GM12801 (cell line): ENCODE measurements at regions not wholly inside any gene's neighbourhood (a gene's known extent, or its start where the extent isn't known, plus 50 kb on each side); places are given as distances from the start of the nearest gene placed in this dataset.

Experiments
- TF ChIP-seq, protein P1 (sequence below): IDR thresholded peaks from one replicate; pipeline ENCODE4 v1.5.1; 2011; ENCODE audit warnings: control low read depth; ENCODE audit not compliant: insufficient read length; ENCODE audit errors: extremely low read depth

DNA sequence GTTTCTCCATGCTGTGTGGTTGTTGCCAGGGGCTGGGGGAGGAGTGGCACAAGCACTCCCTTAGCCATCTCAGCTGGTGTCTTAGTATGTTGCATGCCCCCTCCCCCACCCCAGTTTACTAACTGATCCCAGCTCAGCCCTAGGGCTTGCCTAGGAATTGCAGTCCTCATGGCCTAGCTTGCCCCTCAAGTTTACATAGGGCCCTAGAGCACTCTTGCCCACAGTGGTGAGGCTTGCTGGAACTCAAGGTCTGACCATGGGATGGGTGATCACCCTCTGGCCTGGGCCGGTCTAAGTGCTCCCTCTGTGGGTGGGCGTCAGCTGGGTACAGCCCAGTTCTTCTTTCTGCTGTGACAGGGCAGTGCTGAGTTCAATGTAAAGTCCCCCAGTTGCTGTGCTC is 156.1 kb upstream of the PIEZO2 start:
- TF ChIP-seq, protein P1, sequence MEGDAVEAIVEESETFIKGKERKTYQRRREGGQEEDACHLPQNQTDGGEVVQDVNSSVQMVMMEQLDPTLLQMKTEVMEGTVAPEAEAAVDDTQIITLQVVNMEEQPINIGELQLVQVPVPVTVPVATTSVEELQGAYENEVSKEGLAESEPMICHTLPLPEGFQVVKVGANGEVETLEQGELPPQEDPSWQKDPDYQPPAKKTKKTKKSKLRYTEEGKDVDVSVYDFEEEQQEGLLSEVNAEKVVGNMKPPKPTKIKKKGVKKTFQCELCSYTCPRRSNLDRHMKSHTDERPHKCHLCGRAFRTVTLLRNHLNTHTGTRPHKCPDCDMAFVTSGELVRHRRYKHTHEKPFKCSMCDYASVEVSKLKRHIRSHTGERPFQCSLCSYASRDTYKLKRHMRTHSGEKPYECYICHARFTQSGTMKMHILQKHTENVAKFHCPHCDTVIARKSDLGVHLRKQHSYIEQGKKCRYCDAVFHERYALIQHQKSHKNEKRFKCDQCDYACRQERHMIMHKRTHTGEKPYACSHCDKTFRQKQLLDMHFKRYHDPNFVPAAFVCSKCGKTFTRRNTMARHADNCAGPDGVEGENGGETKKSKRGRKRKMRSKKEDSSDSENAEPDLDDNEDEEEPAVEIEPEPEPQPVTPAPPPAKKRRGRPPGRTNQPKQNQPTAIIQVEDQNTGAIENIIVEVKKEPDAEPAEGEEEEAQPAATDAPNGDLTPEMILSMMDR = no peak

DNA sequence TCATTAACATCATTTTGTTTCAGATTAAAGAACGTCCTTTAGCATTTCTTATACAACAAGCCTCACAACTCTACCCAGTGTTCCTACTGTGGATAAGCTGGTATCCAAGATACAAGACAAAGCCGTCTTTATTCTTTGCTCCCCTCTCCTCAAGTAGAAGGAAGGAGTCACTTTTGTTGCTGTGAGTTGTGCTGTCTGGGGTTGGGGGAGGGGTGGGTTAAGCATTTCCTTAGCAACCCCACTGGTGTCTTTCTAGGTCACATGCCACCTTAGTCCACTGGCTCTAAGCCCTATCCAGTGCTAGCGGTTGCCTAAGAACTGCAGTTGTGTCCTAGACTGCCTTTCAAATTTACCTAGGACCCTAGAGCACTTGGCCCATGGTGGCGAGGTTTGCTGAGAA is 155.6 kb upstream of the PIEZO2 start:
- TF ChIP-seq, protein P1 = no peak

DNA sequence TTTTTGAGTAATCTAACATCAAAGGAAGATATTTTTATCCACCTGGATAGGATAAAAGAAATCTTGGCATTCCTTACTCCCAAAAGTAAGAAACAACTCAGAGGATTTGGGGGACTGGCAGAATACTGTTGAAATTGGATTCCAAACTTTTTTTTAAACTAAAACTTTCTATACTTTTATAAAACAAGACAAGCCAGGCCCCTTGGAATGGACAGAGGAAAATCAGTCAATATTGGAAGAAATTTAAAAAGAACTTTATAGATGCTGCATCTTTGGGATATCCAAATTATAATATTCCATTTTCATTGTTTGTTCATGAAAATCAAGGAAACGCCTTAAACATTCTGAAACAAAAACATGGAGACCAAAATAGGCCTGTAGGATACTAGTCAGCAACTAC is 147.6 kb upstream of the PIEZO2 start:
- TF ChIP-seq, protein P1 = no peak

DNA sequence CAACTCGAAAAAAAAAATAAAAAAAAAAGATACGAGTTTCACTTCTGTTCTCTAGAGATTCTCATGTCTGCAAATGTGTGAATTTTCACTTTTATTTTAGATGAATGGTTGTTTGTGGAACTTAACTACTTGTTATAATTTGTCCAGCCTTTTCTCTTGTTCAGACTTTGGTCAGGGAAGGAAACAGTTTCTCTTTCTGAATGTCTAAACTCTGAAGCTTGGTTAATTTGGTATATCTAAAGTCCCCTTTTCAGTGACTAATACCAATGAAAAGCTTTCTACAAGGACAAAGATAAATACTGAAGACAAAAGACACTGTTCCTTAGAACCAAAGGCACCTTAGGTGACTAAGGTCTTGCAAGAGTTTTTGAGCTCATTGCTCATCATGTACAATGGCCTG is 144.4 kb upstream of the PIEZO2 start:
- TF ChIP-seq, protein P1 = no peak

DNA sequence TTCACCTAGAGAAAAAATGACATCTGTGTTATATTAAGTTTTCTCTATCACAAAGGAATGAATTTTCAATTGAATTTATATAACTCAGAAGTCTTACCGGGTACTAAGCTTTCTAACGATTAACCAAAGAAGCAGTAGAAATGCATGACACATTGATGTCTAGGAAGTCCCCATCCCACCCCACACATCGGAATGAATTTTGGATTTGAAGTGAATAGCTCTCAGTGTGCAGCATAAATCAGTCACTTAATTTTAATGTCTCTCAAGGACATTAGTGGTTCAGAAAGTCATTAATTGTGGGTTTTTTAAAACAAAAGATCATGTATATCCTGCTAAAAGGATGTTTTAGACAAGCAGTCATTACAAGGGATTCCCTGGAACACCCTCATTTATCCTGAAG is 141.4 kb upstream of the PIEZO2 start:
- TF ChIP-seq, protein P1 = no peak

DNA sequence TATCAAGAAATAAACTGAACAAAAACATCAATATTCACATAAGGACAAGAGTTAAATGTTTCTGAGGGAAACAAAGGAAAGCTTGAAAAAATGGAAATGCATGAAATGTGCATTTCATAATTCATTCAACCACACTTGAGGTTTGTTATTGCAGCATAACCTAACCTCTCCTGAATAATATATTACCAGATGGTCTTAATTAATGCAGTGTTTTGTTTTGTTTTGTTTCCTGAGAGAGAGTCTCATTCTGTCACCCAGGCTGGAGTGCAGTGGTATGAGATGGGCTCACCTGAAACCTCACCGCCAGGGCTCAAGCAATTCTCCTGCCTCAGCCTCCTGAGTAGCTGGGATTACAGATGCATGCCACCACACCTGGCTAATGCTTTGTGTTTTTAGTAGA is 139.9 kb upstream of the PIEZO2 start:
- TF ChIP-seq, protein P1 = no peak

DNA sequence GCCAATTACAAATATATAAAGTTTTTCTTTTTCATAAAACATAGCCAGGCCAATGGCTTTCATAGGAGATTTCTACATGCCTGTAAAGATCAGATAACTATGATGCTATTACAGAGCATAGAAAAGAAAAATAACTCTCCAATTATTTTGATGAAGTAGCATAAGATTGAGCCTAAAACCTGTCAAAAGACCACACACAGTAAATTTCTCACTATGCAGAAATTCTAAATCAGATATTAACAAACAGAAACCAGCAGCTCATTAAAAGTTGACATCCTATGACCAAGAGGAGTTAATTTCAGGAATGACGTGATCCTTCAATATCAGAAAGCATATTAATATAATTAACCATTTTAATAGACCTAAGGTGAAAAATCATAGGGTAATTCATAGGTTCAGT is 139.0 kb upstream of the PIEZO2 start:
- TF ChIP-seq, protein P1 = no peak

DNA sequence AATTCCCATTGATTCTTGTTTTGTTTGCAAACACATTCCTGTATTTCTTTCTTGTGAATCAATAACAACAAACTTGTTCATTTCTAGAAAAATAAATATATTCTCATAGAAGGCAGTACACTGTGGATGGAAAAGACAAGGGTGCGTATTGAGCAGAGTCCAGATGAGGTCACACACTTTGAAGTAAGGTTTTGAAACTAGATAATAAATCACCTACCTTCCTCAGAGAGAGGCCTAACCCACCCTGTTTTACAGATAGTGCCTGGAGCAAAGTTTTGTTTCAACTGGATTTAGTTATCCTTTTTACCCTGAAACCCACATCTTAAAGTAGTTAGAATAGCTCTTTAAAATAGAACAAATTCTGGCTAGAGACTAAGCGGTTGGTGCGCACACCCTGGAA is 137.1 kb upstream of the PIEZO2 start:
- TF ChIP-seq, protein P1 = no peak
